H9 (cell line): ENCODE measurements at regions not wholly inside any gene's neighbourhood (a gene's known extent, or its start where the extent isn't known, plus 50 kb on each side); places are given as distances from the start of the nearest gene placed in this dataset.

Experiments used
- DNase-seq: peaks from one replicate; pipeline ENCODE4 v3.0.0-alpha.2; 2017
- H2AFZ ChIP-seq: one replicate; pipeline ENCODE4 v1.6.1; 2013; ENCODE audit warnings: mild to moderate bottlenecking, low read length, control low read depth, moderate library complexity
- H2AK5ac ChIP-seq: 2 replicates; pipeline ENCODE4 v1.6.1; 2013; ENCODE audit warnings: low read length, control low read depth, mixed read lengths; ENCODE audit not compliant: insufficient read length
- H2BK120ac ChIP-seq: one replicate; pipeline ENCODE4 v1.6.1; 2013; ENCODE audit warnings: low read depth, mild to moderate bottlenecking, low read length, control low read depth, inconsistent platforms; ENCODE audit not compliant: poor library complexity, severe bottlenecking
- H2BK12ac ChIP-seq: 2 replicates; pipeline ENCODE4 v1.6.1; 2013; ENCODE audit warnings: low read length, control low read depth, mixed read lengths, low read depth; ENCODE audit not compliant: insufficient read length
- H2BK15ac ChIP-seq: 2 replicates; pipeline ENCODE4 v1.6.1; 2013; ENCODE audit warnings: low read depth, low read length, control low read depth
- H2BK20ac ChIP-seq: one replicate; pipeline ENCODE4 v1.6.1; 2013; ENCODE audit warnings: low read depth, mild to moderate bottlenecking, low read length, control low read depth, inconsistent platforms; ENCODE audit not compliant: poor library complexity, severe bottlenecking
- H2BK5ac ChIP-seq: 2 replicates; pipeline ENCODE4 v1.6.1; 2013; ENCODE audit warnings: low read length, control low read depth, mixed read lengths; ENCODE audit not compliant: insufficient read length
- H3K14ac ChIP-seq: 2 replicates; pipeline ENCODE4 v1.6.1; 2013; ENCODE audit warnings: low read length, control low read depth; ENCODE audit not compliant: insufficient read depth
- H3K18ac ChIP-seq: 2 replicates; pipeline ENCODE4 v1.6.1; 2013; ENCODE audit warnings: low read depth, mild to moderate bottlenecking, mixed read lengths, low read length, control low read depth; ENCODE audit not compliant: insufficient read length
- H3K23ac ChIP-seq: 2 replicates; pipeline ENCODE4 v1.6.1; 2013; ENCODE audit warnings: low read length, control low read depth, mixed read lengths, low read depth; ENCODE audit not compliant: insufficient read length
- H3K23me2 ChIP-seq: 2 replicates; pipeline ENCODE4 v1.6.1; 2013; ENCODE audit warnings: low read depth, mild to moderate bottlenecking, mixed read lengths, low read length, control low read depth; ENCODE audit not compliant: insufficient read length, poor library complexity, severe bottlenecking
- H3K27ac ChIP-seq: 2 replicates; pipeline ENCODE4 v1.5.1; 2013; ENCODE audit warnings: low read length, control low read depth, mixed read lengths, low read depth; ENCODE audit not compliant: insufficient read length
- H3K27me3 ChIP-seq: 2 replicates; pipeline ENCODE4 v1.6.1; 2013; ENCODE audit warnings: low read length, control low read depth, inconsistent platforms; ENCODE audit not compliant: insufficient read depth
- H3K4ac ChIP-seq: 2 replicates; pipeline ENCODE4 v1.6.1; 2013; ENCODE audit warnings: low read depth, mild to moderate bottlenecking, control low read depth, inconsistent platforms, low read length, moderate library complexity
- H3K4me1 ChIP-seq: 2 replicates; pipeline ENCODE4 v1.6.1; 2013; ENCODE audit warnings: low read length, control low read depth, inconsistent platforms; ENCODE audit not compliant: insufficient read depth
- H3K4me2 ChIP-seq: 2 replicates; pipeline ENCODE4 v1.6.1; 2013; ENCODE audit warnings: low read length, control low read depth, mixed read lengths; ENCODE audit not compliant: insufficient read length, insufficient read depth
- H3K56ac ChIP-seq: 2 replicates; pipeline ENCODE4 v1.6.1; 2013; ENCODE audit warnings: low read depth, mild to moderate bottlenecking, mixed read lengths, low read length, control low read depth; ENCODE audit not compliant: insufficient read length
- H3K79me1 ChIP-seq: 2 replicates; pipeline ENCODE4 v1.6.1; 2013; ENCODE audit warnings: low read depth, mild to moderate bottlenecking, moderate library complexity, low read length, control low read depth, inconsistent platforms; ENCODE audit not compliant: insufficient read depth, poor library complexity, severe bottlenecking
- H3K79me2 ChIP-seq: 2 replicates; pipeline ENCODE4 v1.6.1; 2013; ENCODE audit warnings: low read length, control low read depth, inconsistent platforms; ENCODE audit not compliant: insufficient read depth
- H3K9ac ChIP-seq: 2 replicates; pipeline ENCODE4 v1.6.1; 2013; ENCODE audit warnings: low read length, control low read depth, mixed read lengths; ENCODE audit not compliant: insufficient read length; ENCODE audit errors: extremely low read depth
- H3K9me3 ChIP-seq: one replicate; pipeline ENCODE4 v1.6.1; 2013; ENCODE audit warnings: low read depth, low read length, inconsistent platforms; ENCODE audit not compliant: control insufficient read depth
- H3T11ph ChIP-seq: one replicate; pipeline ENCODE4 v1.6.1; 2013; ENCODE audit warnings: mild to moderate bottlenecking, low read length, control low read depth, inconsistent platforms
- H4K20me1 ChIP-seq: one replicate; pipeline ENCODE4 v1.6.1; 2013; ENCODE audit not compliant: control insufficient read depth, insufficient read length, insufficient read depth
- H4K5ac ChIP-seq: 2 replicates; pipeline ENCODE4 v1.6.1; 2013; ENCODE audit warnings: low read depth, mild to moderate bottlenecking, mixed read lengths, low read length, control low read depth; ENCODE audit not compliant: insufficient read length
- H4K8ac ChIP-seq: replicated peaks from 2 replicates; pipeline ENCODE4 v1.6.1; 2013; ENCODE audit warnings: low read length, control low read depth, mixed read lengths, low read depth; ENCODE audit not compliant: insufficient read length
- H4K91ac ChIP-seq: 2 replicates; pipeline ENCODE4 v1.6.1; 2013; ENCODE audit warnings: low read depth, mild to moderate bottlenecking, moderate library complexity, mixed read lengths, low read length, control low read depth; ENCODE audit not compliant: insufficient read length
- H3K27ac Mint-ChIP-seq, 3 experiments: 2 replicates in 2 of 3; 3 replicates in 1 of 3; pipeline ENCODE4 v1.8.0; 2020 to 2021; ENCODE audit warnings: mixed read lengths in 3 of 3, mild to moderate bottlenecking in 1 of 3, moderate library complexity in 1 of 3
- H3K27me3 Mint-ChIP-seq: 2 replicates; pipeline ENCODE4 v1.8.0; 2021; ENCODE audit warnings: low read depth, mild to moderate bottlenecking, moderate library complexity, mixed read lengths
- H3K36me3 Mint-ChIP-seq, 3 experiments: 2 replicates in 2 of 3; 3 replicates in 1 of 3; pipeline ENCODE4 v1.8.0; 2020 to 2021; ENCODE audit warnings: low read depth in 3 of 3, mixed read lengths in 3 of 3; ENCODE audit not compliant: insufficient read depth in 1 of 3
- H3K4me1 Mint-ChIP-seq, 2 experiments: 2 replicates each; pipeline ENCODE4 v1.8.0; 2020; ENCODE audit warnings: mixed read lengths in 2 of 2
- H3K4me3 Mint-ChIP-seq, 2 experiments: 2 replicates in 1 of 2; 3 replicates in 1 of 2; pipeline ENCODE4 v1.8.0; 2020 to 2021; ENCODE audit warnings: mild to moderate bottlenecking in 2 of 2, mixed read lengths in 2 of 2, moderate library complexity in 1 of 2
- H3K9me3 Mint-ChIP-seq, 2 experiments: 2 replicates in 1 of 2; 3 replicates in 1 of 2; pipeline ENCODE4 v1.8.0; 2020; ENCODE audit warnings: mild to moderate bottlenecking in 2 of 2, mixed read lengths in 2 of 2, moderate library complexity in 1 of 2
- WGBS: extraction: QIAGEN DNeasy Blood & Tissue Kit; methylation state at CpG from one replicate; pipeline ENCODE4 v1.1.7; 2013; ENCODE audit warnings: missing lambda C conversion rate, low lambda C conversion rate, mixed read lengths; ENCODE audit not compliant: insufficient read length; ENCODE audit errors: extremely low coverage; 5-methylcytosine and 5-hydroxymethylcytosine counted together
- TF ChIP-seq, protein P1 (sequence below): fragments of 200-600 bp; sonication (generic); conservative IDR thresholded peaks from 3 replicates; pipeline ENCODE4 v1.8.0; 2021; ENCODE audit warnings: antibody characterized with exemption, mild to moderate bottlenecking

DNA sequence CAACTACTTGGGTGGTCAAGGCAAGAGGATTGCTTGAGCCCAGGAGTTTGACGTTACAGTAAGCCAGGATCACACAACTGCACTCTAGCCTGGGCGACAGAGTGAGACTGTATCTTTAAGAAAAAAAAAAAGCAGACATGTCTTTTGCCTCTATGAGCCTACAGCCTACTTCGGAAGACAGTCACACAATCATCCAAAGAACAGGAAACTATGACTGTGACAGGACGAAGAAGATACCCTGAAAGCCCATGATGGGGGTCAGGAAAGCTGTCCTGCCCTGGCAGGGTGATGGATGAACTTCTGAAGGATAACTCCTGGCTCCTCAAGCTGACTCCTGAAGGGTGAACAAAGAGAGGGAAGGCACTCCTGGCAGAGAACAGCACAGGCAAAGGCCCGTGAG lies 251.7 kb upstream of the SIX2 start:
- H3K56ac ChIP-seq, result no peak overlapping the region
- peaks cover 5 to 8% of the 10 kb centered on the region in 2 experiments; a peak in 3 of 5 replicates for H3K9me3 Mint-ChIP-seq
- H2AFZ ChIP-seq, result no peak overlapping the region
- no peak overlapping the region for H3K27ac Mint-ChIP-seq
- no peak for DNase-seq
- no CpG with 5 or more reads among the region's 5 CpGs for WGBS
- peaks cover 0 to 13% (median 6%) of the 10 kb centered on the region in 3 experiments; a peak in 3 of 7 replicates for H3K36me3 Mint-ChIP-seq
- H3K14ac ChIP-seq, result no peak overlapping the region
- no peaks in the 10 kb centered on the region for H3K27me3 ChIP-seq
- no peak overlapping the region for H3K4me2 ChIP-seq
- no peaks in the 10 kb centered on the region for H3K23me2 ChIP-seq
- no peaks in the 10 kb centered on the region for H3K79me1 ChIP-seq
- no peak overlapping the region for H2BK5ac ChIP-seq
- TF ChIP-seq, protein P1, sequence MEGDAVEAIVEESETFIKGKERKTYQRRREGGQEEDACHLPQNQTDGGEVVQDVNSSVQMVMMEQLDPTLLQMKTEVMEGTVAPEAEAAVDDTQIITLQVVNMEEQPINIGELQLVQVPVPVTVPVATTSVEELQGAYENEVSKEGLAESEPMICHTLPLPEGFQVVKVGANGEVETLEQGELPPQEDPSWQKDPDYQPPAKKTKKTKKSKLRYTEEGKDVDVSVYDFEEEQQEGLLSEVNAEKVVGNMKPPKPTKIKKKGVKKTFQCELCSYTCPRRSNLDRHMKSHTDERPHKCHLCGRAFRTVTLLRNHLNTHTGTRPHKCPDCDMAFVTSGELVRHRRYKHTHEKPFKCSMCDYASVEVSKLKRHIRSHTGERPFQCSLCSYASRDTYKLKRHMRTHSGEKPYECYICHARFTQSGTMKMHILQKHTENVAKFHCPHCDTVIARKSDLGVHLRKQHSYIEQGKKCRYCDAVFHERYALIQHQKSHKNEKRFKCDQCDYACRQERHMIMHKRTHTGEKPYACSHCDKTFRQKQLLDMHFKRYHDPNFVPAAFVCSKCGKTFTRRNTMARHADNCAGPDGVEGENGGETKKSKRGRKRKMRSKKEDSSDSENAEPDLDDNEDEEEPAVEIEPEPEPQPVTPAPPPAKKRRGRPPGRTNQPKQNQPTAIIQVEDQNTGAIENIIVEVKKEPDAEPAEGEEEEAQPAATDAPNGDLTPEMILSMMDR, result no peak
- H2AK5ac ChIP-seq, result no peak overlapping the region
- no peak overlapping the region for H3K27ac ChIP-seq
- H3T11ph ChIP-seq, result no peak overlapping the region
- H3K27me3 Mint-ChIP-seq, result peaks cover 4% of the 10 kb centered on the region; the same call in 1 of the 2 replicates
- H3K9ac ChIP-seq, result no peak overlapping the region
- H3K23ac ChIP-seq, result no peak overlapping the region
- H3K4me1 ChIP-seq, result peaks cover 11% of the 10 kb centered on the region; the same call in 1 of the 2 replicates
- no peak overlapping the region for H2BK15ac ChIP-seq
- H4K5ac ChIP-seq, result no peak overlapping the region
- H4K8ac ChIP-seq, result no peak overlapping the region
- no peak overlapping the region for H3K4me3 Mint-ChIP-seq
- H3K4me1 Mint-ChIP-seq, result peaks cover 60 to 72% of the 10 kb centered on the region in 2 experiments
- no peaks in the 10 kb centered on the region for H3K79me2 ChIP-seq
- H3K18ac ChIP-seq, result no peak overlapping the region
- H3K4ac ChIP-seq, result no peak overlapping the region
- no peak overlapping the region for H2BK20ac ChIP-seq
- H4K20me1 ChIP-seq, result no peaks in the 10 kb centered on the region
- H2BK12ac ChIP-seq, result no peak overlapping the region
- H3K9me3 ChIP-seq, result no peaks in the 10 kb centered on the region
- H2BK120ac ChIP-seq, result no peak overlapping the region
- H4K91ac ChIP-seq, result no peak overlapping the region
